GM23248 (cell line): ENCODE measurements at regions not wholly inside any gene's neighbourhood (a gene's known extent, or its start where the extent isn't known, plus 50 kb on each side); places are given as distances from the start of the nearest gene placed in this dataset.

Source experiments
- DNase-seq: peaks from one replicate; pipeline ENCODE4 v3.0.0-alpha.2; 2015
- H2AFZ ChIP-seq: fragments of 200-600 bp; sonication (generic); 2 replicates; pipeline ENCODE4 v1.6.1; 2016; ENCODE audit warnings: antibody characterized with exemption
- H3F3A ChIP-seq: fragments of 200-600 bp; sonication (generic); 2 replicates; pipeline ENCODE4 v1.6.1; 2016; ENCODE audit warnings: mild to moderate bottlenecking, antibody characterized with exemption, mixed run types; ENCODE audit not compliant: insufficient read depth
- H3K27ac ChIP-seq: fragments of 200-600 bp; sonication (generic); 2 replicates; pipeline ENCODE4 v1.5.1; 2016; ENCODE audit warnings: mild to moderate bottlenecking
- H3K27me3 ChIP-seq: fragments of 200-600 bp; sonication (generic); replicated peaks from 2 replicates; pipeline ENCODE4 v1.6.1; 2016; ENCODE audit warnings: mild to moderate bottlenecking; ENCODE audit not compliant: insufficient read depth
- H3K36me3 ChIP-seq: fragments of 200-600 bp; sonication (generic); 2 replicates; pipeline ENCODE4 v1.6.1; 2016; ENCODE audit warnings: low read depth, mild to moderate bottlenecking
- H3K4me1 ChIP-seq: fragments of 200-600 bp; sonication (generic); 2 replicates; pipeline ENCODE4 v1.6.1; 2016; ENCODE audit warnings: mild to moderate bottlenecking; ENCODE audit not compliant: insufficient read depth
- H3K4me2 ChIP-seq: fragments of 200-600 bp; sonication (generic); one replicate; pipeline ENCODE4 v1.6.1; 2016; ENCODE audit warnings: mild to moderate bottlenecking; ENCODE audit not compliant: unreplicated experiment
- H3K4me3 ChIP-seq: fragments of 200-600 bp; sonication (generic); 2 replicates; pipeline ENCODE4 v1.5.1; 2016; ENCODE audit warnings: mild to moderate bottlenecking
- H3K79me2 ChIP-seq: fragments of 200-600 bp; sonication (generic); 2 replicates; pipeline ENCODE4 v1.6.1; 2016; ENCODE audit warnings: mild to moderate bottlenecking; ENCODE audit not compliant: insufficient read depth
- H3K9ac ChIP-seq: fragments of 200-600 bp; sonication (generic); 2 replicates; pipeline ENCODE4 v1.6.1; 2016; ENCODE audit warnings: mild to moderate bottlenecking
- H3K9me2 ChIP-seq: fragments of 200-600 bp; sonication (generic); 2 replicates; pipeline ENCODE4 v1.6.1; 2016; ENCODE audit warnings: mixed run types, mild to moderate bottlenecking, moderate library complexity; ENCODE audit not compliant: insufficient read depth
- H3K9me3 ChIP-seq: fragments of 200-600 bp; sonication (generic); one replicate; pipeline ENCODE4 v1.6.1; 2017; ENCODE audit warnings: low read depth
- H4K20me1 ChIP-seq: fragments of 200-600 bp; sonication (generic); 2 replicates; pipeline ENCODE4 v1.6.0; 2016; ENCODE audit not compliant: insufficient read depth
- EZH2 ChIP-seq: fragments of 200-600 bp; sonication (generic); IDR thresholded peaks from 2 replicates; pipeline ENCODE4 v1.6.1; 2018; ENCODE audit warnings: antibody characterized with exemption, mild to moderate bottlenecking; ENCODE audit not compliant: insufficient read depth, poor library complexity, severe bottlenecking
- EZH2phosphoT487 ChIP-seq: fragments of 200-600 bp; sonication (generic); IDR thresholded peaks from 2 replicates; pipeline ENCODE4 v1.6.1; 2018; ENCODE audit warnings: antibody characterized with exemption, moderate library complexity, mild to moderate bottlenecking, low read depth; ENCODE audit not compliant: insufficient read depth
- WGBS, 2 experiments: methylation state at CpG; one replicate each; pipeline ENCODE4 v1.1.6; 2015 to 2017; ENCODE audit warnings: low lambda C conversion rate in 2 of 2, low coverage in 1 of 2; ENCODE audit errors: missing lambda C conversion rate in 2 of 2; 5-methylcytosine and 5-hydroxymethylcytosine counted together
- in situ Hi-C: fragments of 300-500 bp; cut with MboI; formaldehyde crosslinking; loops from 2 replicates; pipeline ENCODE4 v1.15.0; 2020

DNA sequence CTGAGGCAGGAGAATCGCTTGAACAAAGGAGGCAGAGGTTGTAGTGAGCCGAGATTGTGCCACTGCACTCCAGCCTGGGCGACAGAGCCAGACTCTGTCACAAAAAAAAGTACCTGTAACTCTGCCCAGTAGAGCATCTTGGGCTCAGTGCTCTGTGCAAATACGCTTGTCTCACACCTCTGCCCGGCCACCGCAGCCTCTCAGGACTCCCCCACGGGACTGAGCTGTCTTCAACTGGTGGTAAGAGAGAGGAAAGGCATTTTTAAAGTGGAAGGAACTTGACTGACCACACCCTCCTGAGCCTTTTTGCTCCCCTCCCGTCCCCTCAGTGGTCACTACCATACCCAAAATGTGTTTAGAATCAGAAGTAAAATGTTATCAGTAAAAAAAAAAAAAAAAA lies 174.3 kb upstream of the PIK3R1 start:
- Histone ChIP-seq H3K27ac (no peak overlapping the region), H3K9me3 (no peaks in the 10 kb centered on the region), H3K4me2 (no peak overlapping the region), H3K4me1 (peaks cover 15% of the 10 kb centered on the region), H3K36me3 (no peaks in the 10 kb centered on the region), H3K9me2 (peaks cover 3% of the 10 kb centered on the region; the same call in 1 of the 2 replicates), H3K79me2 (no peaks in the 10 kb centered on the region), H3K27me3 (no peaks in the 10 kb centered on the region), H3K4me3 (no peak overlapping the region), H3F3A (0 out of 2 replicates have a peak, but pooled peaks cover 4% of the 10 kb centered on the region), H2AFZ (no peak overlapping the region), H3K9ac (no peak overlapping the region), H4K20me1 (no peaks in the 10 kb centered on the region)
- TF ChIP-seq EZH2 (no peak), EZH2phosphoT487 (no peak)
- in situ Hi-C loops: no loop called here
- WGBS, 2 experiments: 75 to 81% methylated on average over 8 of the region's 8 CpGs
- DNase-seq: no peak

DNA sequence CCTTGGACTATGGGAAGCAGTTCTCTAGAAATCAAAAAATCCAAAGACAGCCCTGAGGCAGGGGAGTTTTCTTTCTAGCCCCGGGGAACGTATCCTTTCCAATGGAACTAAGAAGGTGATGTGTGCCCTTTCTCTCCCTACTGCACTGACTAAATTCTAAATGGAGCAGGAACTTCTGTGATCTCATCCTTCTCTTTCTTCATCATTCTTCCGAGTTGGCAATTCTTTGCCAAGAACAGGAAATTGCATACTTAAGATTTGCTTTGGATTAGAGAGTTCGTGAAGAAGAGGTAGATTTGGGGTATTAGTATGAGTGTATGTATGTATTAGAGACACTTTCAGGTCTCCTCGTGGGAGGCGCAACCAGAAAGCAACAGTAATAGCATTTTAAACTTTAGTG lies 178.0 kb upstream of the PIK3R1 start:
- H3K79me2 ChIP-seq: no peaks in the 10 kb centered on the region
- H3K36me3 ChIP-seq: no peaks in the 10 kb centered on the region
- H3K4me3 ChIP-seq: no peak overlapping the region
- no peak overlapping the region for H3K4me2 ChIP-seq
- no peaks in the 10 kb centered on the region for H4K20me1 ChIP-seq
- WGBS, 2 experiments: 39 to 44% methylated on average over 6 of the region's 6 CpGs
- H3K9me3 ChIP-seq: no peaks in the 10 kb centered on the region
- H3K27me3 ChIP-seq: no peaks in the 10 kb centered on the region
- peak overlapping the region; percentile 48; the same call in 1 of the 2 replicates for H2AFZ ChIP-seq
- in situ Hi-C loops: no loop called here
- H3K9ac ChIP-seq: no peak overlapping the region
- peak; percentile 61 for DNase-seq
- no peaks in the 10 kb centered on the region for H3F3A ChIP-seq
- no peak for TF ChIP-seq EZH2
- TF ChIP-seq EZH2phosphoT487: no peak
- H3K27ac ChIP-seq: no peak overlapping the region
- peaks cover 13% of the 10 kb centered on the region; the same call in 1 of the 2 replicates for H3K4me1 ChIP-seq
- no peaks in the 10 kb centered on the region for H3K9me2 ChIP-seq

DNA sequence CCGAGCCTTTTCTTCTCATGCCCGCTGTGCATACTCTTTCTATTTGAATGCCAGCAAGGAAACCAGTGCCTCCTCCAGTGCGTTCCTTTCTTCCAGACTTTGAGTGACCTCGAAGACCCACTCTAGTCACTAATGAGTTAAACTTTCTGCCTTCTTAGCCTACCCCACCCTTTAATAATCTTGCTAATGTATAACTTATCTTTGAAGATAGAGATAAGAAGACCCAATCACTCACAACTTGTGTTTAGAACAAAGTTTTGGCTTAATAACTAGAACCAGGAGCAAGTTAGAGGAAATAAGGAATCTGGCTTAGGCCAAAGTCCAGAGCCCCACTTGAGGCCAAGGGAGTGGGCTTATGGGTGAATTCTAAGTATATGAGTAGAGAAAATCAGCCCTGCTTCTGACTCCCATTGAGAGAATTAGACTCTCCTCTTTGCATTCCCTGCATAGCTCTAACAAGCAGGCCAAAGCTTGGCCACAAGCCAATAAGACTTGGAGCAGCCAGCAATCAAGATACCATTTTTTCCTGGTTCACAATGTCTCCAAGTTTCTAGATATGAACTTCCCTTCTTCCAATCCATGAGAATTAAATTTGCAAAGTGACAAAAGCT lies 181.5 kb upstream of the PIK3R1 start:
- WGBS, 2 experiments: 94% methylated on average over 4 of the region's 4 CpGs

DNA sequence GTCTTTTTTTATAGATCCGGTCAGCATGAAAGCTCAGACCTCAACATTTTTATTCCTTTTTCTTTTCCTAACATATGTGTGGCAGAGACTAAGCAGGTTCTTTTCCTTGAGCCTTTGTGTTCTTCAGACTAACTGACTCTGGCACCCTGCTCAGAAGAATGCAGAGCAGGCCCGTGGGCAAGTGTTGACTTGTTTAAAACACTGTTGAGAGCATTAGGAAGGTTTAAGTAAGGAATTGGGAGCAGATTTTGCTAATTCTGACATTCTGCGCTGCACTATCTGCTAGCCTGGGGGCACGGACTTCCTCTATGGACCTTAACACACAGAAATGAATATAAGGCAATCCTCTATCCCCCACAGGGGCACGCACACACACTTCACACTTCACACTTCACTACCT lies 182.5 kb upstream of the PIK3R1 start:
- H2AFZ ChIP-seq: no peak overlapping the region
- DNase-seq: no peak
- H3K4me3 ChIP-seq: no peak overlapping the region
- H4K20me1 ChIP-seq: no peaks in the 10 kb centered on the region
- H3K36me3 ChIP-seq: no peaks in the 10 kb centered on the region
- in situ Hi-C loops: no loop called here
- H3K27ac ChIP-seq: no peak overlapping the region
- no peaks in the 10 kb centered on the region for H3K79me2 ChIP-seq
- H3F3A ChIP-seq: peaks cover 6% of the 10 kb centered on the region; the same call in 1 of the 2 replicates
- TF ChIP-seq EZH2phosphoT487: no peak
- TF ChIP-seq EZH2: no peak
- H3K27me3 ChIP-seq: no peaks in the 10 kb centered on the region
- peaks cover 22% of the 10 kb centered on the region for H3K4me1 ChIP-seq
- 75 to 79% methylated on average over 5 of the region's 5 CpGs for WGBS, 2 experiments
- H3K9me3 ChIP-seq: no peaks in the 10 kb centered on the region
- H3K9ac ChIP-seq: no peak overlapping the region
- H3K9me2 ChIP-seq: no peaks in the 10 kb centered on the region
- no peak overlapping the region for H3K4me2 ChIP-seq

More for the DNA sequence above, 181.5 kb upstream of the PIK3R1 start:
- H3K36me3 ChIP-seq: no peaks in the 10 kb centered on the region
- TF ChIP-seq EZH2 (no peak), EZH2phosphoT487 (no peak)
- no peak overlapping the region for H3K27ac ChIP-seq
- H3K79me2 ChIP-seq: no peaks in the 10 kb centered on the region
- no peaks in the 10 kb centered on the region for H4K20me1 ChIP-seq
- H3K27me3 ChIP-seq: no peaks in the 10 kb centered on the region
- DNase-seq: peak; percentile 41
- no peaks in the 10 kb centered on the region for H3K9me3 ChIP-seq
- no peaks in the 10 kb centered on the region for H3F3A ChIP-seq
- H2AFZ ChIP-seq: no peak overlapping the region
- peaks cover 13% of the 10 kb centered on the region; the same call in 1 of the 2 replicates for H3K4me1 ChIP-seq
- H3K9ac ChIP-seq: no peak overlapping the region
- no peaks in the 10 kb centered on the region for H3K9me2 ChIP-seq
- H3K4me2 ChIP-seq: no peak overlapping the region
- H3K4me3 ChIP-seq: no peak overlapping the region
- in situ Hi-C loops: no loop called here
